ENCODE measurements at regions not wholly inside any gene's neighbourhood (a gene's known extent, or its start where the extent isn't known, plus 50 kb on each side); places are given as distances from the start of the nearest gene placed in this dataset.
"Not testable (repeated sequence)": the region's sequence is repeated elsewhere in the genome, so short reads cannot be mapped to it uniquely, and the experiment has no call there.

DNA sequence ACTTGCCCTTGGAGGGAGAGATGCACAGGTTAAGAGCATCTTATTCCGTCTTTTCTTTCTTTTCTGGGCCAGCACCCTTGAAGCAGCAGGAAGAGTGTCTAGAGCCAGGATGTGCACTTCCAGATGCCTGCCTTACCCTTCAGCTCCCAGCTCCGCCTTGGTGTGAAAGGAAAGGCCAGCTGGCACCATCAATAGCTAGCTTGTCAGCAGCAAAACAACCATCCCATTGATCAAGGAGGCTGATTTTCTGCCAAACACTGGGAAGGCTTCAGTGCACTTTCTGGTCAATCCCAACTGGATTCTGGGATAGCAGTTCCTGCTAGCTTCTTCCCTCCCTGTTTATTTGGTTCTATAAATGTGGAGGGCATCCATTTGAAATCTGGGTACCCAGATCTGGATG, 110.9 kb upstream of the GALNT15 start:
- Histone ChIP-seq H3K36me3 (replicated peaks) (no peaks in the 10 kb centered on the region), H3K4me1 (no peaks in the 10 kb centered on the region), H3K27me3 (ENCODE audit: low read depth) (no peaks in the 10 kb centered on the region), H3K4me3 (no peak overlapping the region), H3K9me3 (no peaks in the 10 kb centered on the region)
- in situ Hi-C loops (cut with MboI; ENCODE audit: low sequenced_read_pairs): no loop called here
- DNase-seq (ENCODE audit: low spot score in 2 of 2): no peak

DNA sequence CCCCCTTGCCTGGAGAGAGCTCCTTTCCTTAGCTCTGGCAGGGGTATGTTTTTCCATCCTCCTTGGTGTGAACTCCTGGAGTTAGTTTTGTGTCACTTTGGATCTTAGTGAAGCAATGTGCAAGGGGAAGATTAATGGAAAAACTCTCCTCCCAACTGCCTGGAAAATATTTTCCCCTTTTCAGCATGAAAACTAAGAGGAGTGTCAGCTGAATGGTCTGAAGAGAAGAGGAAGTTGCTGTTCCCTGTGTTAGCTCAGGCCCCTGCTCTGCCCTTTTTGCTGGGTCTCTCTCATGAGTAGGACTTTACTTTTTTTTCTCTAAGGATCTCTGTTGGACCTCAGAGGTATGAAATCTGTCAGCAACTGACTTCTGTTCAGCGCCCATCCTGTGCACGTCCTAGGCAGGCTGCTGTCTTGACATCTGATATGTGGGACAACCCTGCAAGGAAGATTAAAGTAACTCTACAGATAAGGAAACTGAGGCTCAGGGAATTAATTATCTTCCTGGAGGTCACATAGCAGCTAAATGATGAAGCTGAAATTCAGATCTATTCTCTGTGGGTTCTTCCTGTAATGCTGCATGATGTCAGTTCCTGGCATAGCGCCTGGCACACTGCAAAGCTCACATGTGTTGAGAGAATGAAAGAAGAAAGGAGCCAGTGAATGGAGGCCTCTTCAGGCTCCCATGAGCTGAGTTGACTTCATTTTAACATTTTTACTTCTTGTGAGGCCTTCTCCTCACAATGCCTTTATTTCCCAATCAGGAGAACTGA, 109.7 kb upstream of the GALNT15 start:
- in situ Hi-C loops (cut with MboI; ENCODE audit: low sequenced_read_pairs): no loop called here
- no peaks in the 10 kb centered on the region for H3K4me1 ChIP-seq
- DNase-seq (ENCODE audit: low spot score in 2 of 2): no peak
- H3K4me3 ChIP-seq: no peak overlapping the region
- no peaks in the 10 kb centered on the region for H3K36me3 ChIP-seq (replicated peaks)
- H3K9me3 ChIP-seq: no peaks in the 10 kb centered on the region
- H3K27me3 ChIP-seq (ENCODE audit: low read depth): no peaks in the 10 kb centered on the region

DNA sequence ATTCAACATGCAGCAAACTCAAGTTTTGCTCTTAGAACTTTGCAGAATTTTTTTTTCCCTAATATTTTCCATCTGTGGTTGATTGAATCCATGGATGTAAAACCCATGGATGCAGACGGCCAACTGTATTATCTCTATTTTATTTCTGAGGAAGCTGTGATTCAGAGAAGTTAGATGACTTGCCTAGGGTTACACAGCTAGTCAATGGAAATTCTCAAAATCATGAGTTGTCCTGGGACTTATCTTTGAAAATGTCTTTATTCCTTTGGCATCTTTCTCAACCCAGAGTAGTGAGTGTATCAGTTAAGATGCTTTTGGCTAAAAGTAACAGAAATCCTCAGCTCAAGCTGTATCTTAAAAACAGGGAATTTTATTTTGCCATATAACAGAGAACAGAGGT, 107.9 kb upstream of the GALNT15 start:
- Histone ChIP-seq H3K9me3 (no peaks in the 10 kb centered on the region), H3K36me3 (replicated peaks) (no peaks in the 10 kb centered on the region), H3K27me3 (ENCODE audit: low read depth) (no peaks in the 10 kb centered on the region), H3K4me3 (no peak overlapping the region), H3K4me1 (no peaks in the 10 kb centered on the region)
- in situ Hi-C loops (cut with MboI; ENCODE audit: low sequenced_read_pairs): no loop called here
- no peak for DNase-seq (ENCODE audit: low spot score in 2 of 2)

DNA sequence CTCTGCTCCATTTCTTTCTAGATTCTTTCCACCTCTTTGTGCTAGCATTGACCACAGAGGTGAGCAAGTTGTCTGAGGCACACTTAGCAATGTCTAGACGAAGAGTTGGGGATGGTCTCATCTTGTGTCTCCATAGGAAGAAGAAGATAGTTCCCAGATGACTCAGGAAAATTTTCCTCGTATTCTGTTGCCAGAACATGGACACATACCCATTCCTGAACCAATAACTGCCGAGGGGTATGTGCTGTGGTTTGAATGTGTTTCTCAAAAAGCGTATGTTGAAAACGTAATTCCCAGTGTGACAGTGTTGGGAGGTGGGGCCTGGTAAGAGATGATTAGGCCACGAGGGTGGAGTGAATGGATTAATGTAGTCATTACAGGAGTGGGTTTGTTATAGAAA, 107.5 kb upstream of the GALNT15 start:
- no peak overlapping the region for H3K4me3 ChIP-seq
- DNase-seq (ENCODE audit: low spot score in 2 of 2): no peak
- in situ Hi-C loops (cut with MboI; ENCODE audit: low sequenced_read_pairs): no loop called here
- H3K9me3 ChIP-seq: no peaks in the 10 kb centered on the region
- no peaks in the 10 kb centered on the region for H3K36me3 ChIP-seq (replicated peaks)
- no peaks in the 10 kb centered on the region for H3K27me3 ChIP-seq (ENCODE audit: low read depth)
- no peaks in the 10 kb centered on the region for H3K4me1 ChIP-seq

DNA sequence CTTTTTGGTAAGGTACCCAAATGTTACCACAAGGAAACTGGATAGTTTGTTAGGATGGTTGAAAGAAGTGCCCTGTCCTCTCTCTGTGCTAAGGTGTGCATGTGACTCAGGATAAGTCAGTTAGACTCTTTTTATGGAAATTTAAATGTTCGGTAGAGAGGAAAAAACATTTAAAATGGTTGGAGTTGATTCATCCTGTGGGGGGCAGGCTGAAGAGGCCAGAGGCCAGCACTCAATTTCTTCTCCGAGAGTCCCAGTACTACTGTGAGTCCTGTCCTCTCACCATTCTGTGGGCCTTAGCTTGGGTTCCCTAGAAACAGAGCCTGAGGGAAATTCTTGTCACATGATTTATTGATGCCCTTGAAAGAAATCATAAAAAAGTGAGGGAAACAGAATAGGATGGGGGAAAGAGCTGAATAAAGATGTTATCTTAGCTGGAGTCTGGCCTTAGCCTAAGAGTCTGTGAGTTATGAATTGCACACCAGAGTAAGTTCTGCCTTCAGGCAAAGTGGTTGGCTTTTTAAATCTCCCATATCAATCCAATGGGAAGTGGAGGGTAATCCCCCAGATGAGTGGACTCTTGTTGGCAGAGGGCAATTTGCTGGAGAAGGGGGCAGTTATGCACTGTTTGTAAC, 106.5 kb upstream of the GALNT15 start:
- Histone ChIP-seq H3K36me3 (replicated peaks) (no peaks in the 10 kb centered on the region), H3K4me1 (no peaks in the 10 kb centered on the region), H3K27me3 (ENCODE audit: low read depth) (no peaks in the 10 kb centered on the region), H3K4me3 (no peak overlapping the region), H3K9me3 (no peaks in the 10 kb centered on the region)
- in situ Hi-C loops (cut with MboI; ENCODE audit: low sequenced_read_pairs): no loop called here
- peak in 1 of 2 experiments; percentile 30 for DNase-seq (ENCODE audit: low spot score in 2 of 2)

DNA sequence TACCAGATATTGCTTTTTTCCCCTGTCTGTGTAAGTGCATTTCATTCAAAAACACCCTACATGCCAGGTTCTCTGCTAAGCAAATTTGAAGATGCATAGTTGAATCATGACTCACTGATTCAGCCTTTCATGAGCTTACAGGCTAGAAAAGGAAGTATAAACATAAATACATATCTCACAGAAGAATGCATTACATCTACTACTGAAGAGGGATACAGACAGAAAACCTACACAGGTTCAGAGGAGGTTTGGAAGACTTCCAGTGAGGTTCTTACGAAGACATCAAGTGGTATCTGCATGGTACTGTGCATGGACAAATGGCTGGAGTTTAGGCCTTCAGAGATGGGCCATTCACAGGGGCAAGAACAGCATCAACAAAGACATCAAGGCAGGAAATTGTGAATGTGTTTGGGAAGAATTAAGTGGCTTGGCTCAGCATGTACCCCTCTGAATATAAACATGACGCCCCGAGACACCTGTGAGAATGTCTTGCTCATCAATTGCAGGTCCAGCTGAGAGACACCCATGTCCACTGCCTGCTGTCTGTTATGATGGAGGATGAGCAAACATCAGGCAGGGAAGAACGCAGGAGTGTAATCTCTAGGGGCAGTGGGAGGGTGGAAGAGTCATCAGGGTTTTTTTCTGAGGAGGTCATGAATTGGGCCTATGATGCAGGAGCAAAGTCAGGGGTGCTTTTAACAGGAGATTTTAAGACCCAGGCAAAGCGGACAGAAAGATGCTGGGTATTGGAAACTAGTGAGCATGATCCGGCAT, 105.1 kb upstream of the GALNT15 start:
- H3K27me3 ChIP-seq (ENCODE audit: low read depth): no peaks in the 10 kb centered on the region
- no peaks in the 10 kb centered on the region for H3K4me1 ChIP-seq
- H3K36me3 ChIP-seq (replicated peaks): no peaks in the 10 kb centered on the region
- no peak overlapping the region for H3K4me3 ChIP-seq
- no peaks in the 10 kb centered on the region for H3K9me3 ChIP-seq
- no peak for DNase-seq (ENCODE audit: low spot score in 2 of 2)
- in situ Hi-C loops (cut with MboI; ENCODE audit: low sequenced_read_pairs): no loop called here

DNA sequence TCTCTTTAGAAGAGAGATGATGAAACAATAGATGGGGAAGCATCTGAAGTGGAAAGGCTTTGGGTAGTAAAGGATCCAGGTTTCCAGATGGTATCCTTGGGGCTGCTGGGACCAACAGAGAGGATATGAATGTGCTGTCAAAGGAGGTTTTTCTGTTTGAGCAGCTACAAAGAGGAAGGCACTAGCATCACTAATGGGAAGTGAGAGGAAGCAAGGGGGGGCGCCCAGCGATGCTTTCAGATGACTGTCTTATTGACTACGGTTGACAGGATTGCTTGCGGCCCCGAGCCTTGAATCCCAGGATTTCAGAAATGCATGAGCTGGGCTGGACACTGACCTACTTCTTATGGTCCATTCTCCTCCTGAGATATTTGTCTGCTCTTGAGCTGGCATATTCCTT, 103.8 kb upstream of the GALNT15 start:
- in situ Hi-C loops (cut with MboI; ENCODE audit: low sequenced_read_pairs): no loop called here
- no peak for DNase-seq (ENCODE audit: low spot score in 2 of 2)
- H3K36me3 ChIP-seq (replicated peaks): no peaks in the 10 kb centered on the region
- H3K4me3 ChIP-seq: no peak overlapping the region
- H3K27me3 ChIP-seq (ENCODE audit: low read depth): no peaks in the 10 kb centered on the region
- no peaks in the 10 kb centered on the region for H3K9me3 ChIP-seq
- no peaks in the 10 kb centered on the region for H3K4me1 ChIP-seq

DNA sequence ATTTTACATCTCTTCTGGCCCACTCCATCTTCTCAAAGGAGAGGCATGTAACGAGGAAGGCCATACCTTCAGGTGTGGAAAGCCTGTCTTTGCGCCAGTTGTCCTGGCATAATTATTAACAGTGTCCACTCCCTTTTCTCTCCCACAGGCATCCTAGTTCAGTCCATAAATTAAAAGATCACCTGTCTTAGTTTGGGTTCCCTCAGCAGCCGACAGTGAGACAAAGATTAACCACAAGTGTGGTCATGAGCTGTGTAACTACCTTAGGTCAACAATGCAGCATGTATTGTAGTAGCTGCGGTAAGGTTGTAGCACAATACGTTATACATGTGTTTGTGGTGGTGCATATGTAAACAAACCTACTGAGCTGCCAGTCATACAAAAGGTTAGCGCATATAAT, 103.3 kb upstream of the GALNT15 start:
- H3K4me3 ChIP-seq: no peak overlapping the region
- H3K36me3 ChIP-seq (replicated peaks): no peaks in the 10 kb centered on the region
- DNase-seq (ENCODE audit: low spot score in 2 of 2): no peak
- in situ Hi-C loops (cut with MboI; ENCODE audit: low sequenced_read_pairs): no loop called here
- H3K9me3 ChIP-seq: no peaks in the 10 kb centered on the region
- H3K27me3 ChIP-seq (ENCODE audit: low read depth): no peaks in the 10 kb centered on the region
- no peaks in the 10 kb centered on the region for H3K4me1 ChIP-seq

DNA sequence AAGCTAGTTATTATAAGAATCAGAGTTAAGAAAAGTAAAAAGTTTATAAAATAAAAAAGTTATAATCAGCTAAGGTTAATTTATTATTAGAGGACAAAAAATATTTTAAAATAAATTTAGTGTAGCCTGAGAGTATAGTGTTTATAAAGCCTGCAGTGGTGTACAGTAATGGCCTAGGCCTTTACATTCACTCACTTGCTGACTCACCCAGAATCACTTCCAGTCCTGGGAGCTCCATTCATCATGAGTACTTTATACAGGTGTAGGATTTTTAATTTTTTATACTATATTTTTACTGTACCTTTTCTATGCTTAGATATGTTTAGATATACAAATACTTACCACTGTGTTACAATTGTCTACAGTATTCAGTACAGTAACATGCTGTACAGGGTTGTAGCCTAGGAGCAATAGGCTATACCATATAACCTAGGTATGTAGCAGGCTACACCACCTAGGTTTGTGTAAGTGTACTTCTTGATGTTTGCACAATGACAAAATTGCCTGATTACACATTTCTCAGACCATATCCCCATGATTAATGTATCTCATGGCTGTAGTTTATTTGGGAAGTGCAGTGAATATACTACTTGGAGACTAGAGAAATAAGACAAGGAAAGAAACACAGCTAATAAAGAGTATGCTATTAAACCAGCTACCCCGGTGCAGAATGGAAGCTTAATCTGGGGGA, 101.9 kb upstream of the GALNT15 start:
- no peak for DNase-seq (ENCODE audit: low spot score in 2 of 2)
- Histone ChIP-seq H3K36me3 (replicated peaks) (no peaks in the 10 kb centered on the region), H3K9me3 (no peaks in the 10 kb centered on the region), H3K4me3 (no peak overlapping the region), H3K27me3 (ENCODE audit: low read depth) (no peaks in the 10 kb centered on the region), H3K4me1 (no peaks in the 10 kb centered on the region)
- in situ Hi-C loops (cut with MboI; ENCODE audit: low sequenced_read_pairs): no loop called here

DNA sequence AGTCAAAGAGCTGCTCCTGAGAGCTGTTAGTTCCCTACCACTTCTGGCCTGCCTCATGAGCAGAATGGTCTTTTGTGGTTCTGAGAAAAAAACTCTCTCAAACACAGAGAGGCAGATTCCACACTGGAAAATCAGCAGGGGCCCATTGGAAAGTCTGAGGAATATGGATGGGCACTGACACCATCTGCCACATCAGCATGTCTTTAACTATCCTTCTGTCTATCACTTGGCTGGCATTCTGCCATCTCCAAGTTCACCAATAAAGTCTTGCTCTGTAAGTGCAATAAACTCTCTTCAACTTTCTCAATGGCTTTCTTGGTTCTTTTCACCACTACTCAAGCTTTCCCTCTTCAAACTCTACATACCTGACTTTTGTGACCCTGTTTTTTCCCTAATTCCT, 101.3 kb upstream of the GALNT15 start:
- Histone ChIP-seq H3K4me3 (no peak overlapping the region), H3K4me1 (no peaks in the 10 kb centered on the region), H3K9me3 (no peaks in the 10 kb centered on the region), H3K36me3 (replicated peaks) (no peaks in the 10 kb centered on the region), H3K27me3 (ENCODE audit: low read depth) (no peaks in the 10 kb centered on the region)
- DNase-seq (ENCODE audit: low spot score in 2 of 2): no peak
- in situ Hi-C loops (cut with MboI; ENCODE audit: low sequenced_read_pairs): no loop called here

DNA sequence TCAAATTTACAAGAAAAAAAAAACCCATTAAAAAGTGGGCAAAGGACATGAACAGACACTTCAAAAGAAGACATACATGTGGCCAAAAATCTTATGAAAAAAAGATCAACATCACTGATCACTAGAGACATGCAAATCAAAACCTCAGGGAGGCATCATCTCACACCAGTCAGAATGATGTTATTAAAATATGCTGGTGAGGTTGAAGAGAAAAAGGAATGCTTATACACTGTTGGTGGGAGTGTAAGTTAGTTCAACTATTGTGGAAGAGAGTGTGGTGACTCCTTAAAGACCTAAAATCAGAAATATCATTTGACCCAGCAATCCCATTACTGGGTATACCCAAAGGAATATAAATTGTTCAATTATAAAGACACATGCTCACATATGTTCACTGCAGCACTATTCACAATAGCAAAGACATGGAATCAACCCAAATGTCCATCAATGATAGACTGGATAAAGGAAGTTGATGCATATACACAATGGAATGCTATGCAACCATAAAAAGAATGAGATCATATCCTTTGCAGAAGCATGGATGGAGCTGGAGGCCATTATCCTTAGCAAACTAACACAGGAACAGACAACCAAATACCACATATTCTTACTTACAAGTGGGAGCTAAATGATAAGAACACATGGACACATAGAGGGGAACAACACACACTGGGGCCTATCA, 100.3 kb upstream of the GALNT15 start:
- in situ Hi-C loops (cut with MboI; ENCODE audit: low sequenced_read_pairs); H3K9me3 ChIP-seq; H3K27me3 ChIP-seq (ENCODE audit: low read depth); H3K4me1 ChIP-seq; H3K4me3 ChIP-seq; H3K36me3 ChIP-seq (replicated peaks); DNase-seq (ENCODE audit: low spot score in 2 of 2): not testable (repeated sequence)

DNA sequence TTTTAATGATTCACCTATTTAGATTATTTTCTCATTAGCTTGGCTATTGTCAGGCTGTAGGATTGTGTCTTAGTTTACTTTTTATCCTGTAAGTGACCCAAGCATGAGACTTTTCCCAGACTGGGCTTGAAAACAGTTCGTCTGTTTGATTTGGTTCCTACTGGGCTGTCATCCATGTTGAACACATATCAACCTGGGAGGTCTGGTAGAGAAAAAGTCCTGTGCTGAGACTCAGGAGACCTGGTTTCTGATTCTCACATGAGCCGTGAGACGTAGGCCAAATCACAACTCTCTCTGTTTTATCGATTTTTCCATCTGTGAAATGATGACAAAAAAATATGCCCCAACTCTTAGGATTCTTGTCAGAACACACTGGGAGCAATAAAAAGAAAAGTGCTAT, 98.8 kb upstream of the GALNT15 start:
- Histone ChIP-seq H3K27me3 (ENCODE audit: low read depth) (no peaks in the 10 kb centered on the region), H3K36me3 (replicated peaks) (no peaks in the 10 kb centered on the region), H3K4me1 (no peaks in the 10 kb centered on the region), H3K4me3 (no peak overlapping the region), H3K9me3 (no peaks in the 10 kb centered on the region)
- in situ Hi-C loops (cut with MboI; ENCODE audit: low sequenced_read_pairs): no loop called here
- DNase-seq (ENCODE audit: low spot score in 2 of 2): no peak

DNA sequence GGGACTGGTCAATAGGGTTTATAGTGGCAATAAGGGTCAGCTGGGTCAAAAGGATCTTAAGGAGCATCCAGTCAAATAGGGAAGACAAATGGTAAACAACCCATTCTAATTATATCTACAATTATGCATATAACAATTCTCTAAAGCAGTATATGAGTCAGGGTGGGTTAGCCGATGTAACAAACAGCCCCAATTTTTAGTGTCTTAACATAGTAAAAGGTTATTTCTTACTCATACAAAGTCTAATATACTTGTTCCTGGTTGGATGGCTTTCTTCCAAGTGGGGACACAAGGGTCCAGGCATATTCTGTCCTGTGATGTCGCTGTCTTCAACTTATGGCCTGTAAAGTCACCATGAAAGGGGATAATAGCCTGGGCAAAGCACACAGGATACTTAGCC, 97.9 kb upstream of the GALNT15 start:
- DNase-seq (ENCODE audit: low spot score in 2 of 2): no peak
- Histone ChIP-seq H3K27me3 (ENCODE audit: low read depth) (no peaks in the 10 kb centered on the region), H3K36me3 (replicated peaks) (no peaks in the 10 kb centered on the region), H3K9me3 (no peaks in the 10 kb centered on the region), H3K4me1 (no peaks in the 10 kb centered on the region), H3K4me3 (no peak overlapping the region)
- in situ Hi-C loops (cut with MboI; ENCODE audit: low sequenced_read_pairs): no loop called here

All from HAP-1 (cell line).